ENCODE measurements at regions not wholly inside any gene's neighbourhood (a gene's known extent, or its start where the extent isn't known, plus 50 kb on each side); places are given as distances from the start of the nearest gene placed in this dataset.

- intact Hi-C loops (cut with DNase I) = no loop called here
- H3K9ac ChIP-seq (ENCODE audit: low read depth in 2 of 2, low read length in 2 of 2) = no peak overlapping the region
- no peaks in the 10 kb centered on the region for H3K27me3 ChIP-seq
- no peak overlapping the region for H3K27ac ChIP-seq
- no peaks in the 10 kb centered on the region for H3K36me3 ChIP-seq
- no peak for DNase-seq
- TF ChIP-seq CTCF (IDR thresholded peaks at IDR 0.05) = no peak
- no peaks in the 10 kb centered on the region for H3K4me1 ChIP-seq
- H3K4me3 ChIP-seq = no peak overlapping the region
- no peaks in the 10 kb centered on the region for H3K9me3 ChIP-seq
Observed at GRCh38 chr9:25260046-25260445, 418.2 kb downstream of the TUSC1 start.

- Histone ChIP-seq H3K4me1 (no peaks in the 10 kb centered on the region), H3K9ac (ENCODE audit: low read depth in 2 of 2, low read length in 2 of 2) (no peak overlapping the region), H3K27ac (no peak overlapping the region), H3K27me3 (no peaks in the 10 kb centered on the region), H3K36me3 (no peaks in the 10 kb centered on the region), H3K4me3 (no peak overlapping the region), H3K9me3 (no peaks in the 10 kb centered on the region)
- no peak for DNase-seq
- intact Hi-C loops (cut with DNase I) = no loop called here
- TF ChIP-seq CTCF (IDR thresholded peaks at IDR 0.05) = no peak
Observed at GRCh38 chr9:25255216-25255615, 423.0 kb downstream of the TUSC1 start.

DNA sequence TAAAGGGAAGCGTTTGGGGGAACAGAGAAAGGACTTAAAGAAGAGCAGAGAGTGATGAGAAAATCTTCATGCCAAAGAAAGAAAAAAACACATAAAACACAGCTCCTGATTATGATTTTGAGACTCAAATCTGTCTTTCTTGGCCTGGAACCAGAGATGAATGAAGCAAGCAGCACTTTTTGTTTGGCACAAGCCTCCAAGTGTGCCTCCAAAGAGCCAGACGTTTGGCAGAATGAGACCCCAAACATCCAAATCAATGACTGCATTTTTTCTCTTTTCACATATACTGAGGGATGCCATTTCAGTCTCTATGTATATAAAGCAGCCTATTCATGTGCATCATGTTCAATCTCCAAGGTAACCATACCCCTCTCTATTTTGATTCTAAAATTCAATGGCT is 424.2 kb downstream of the TUSC1 start:
- Histone ChIP-seq H3K4me3 (no peak overlapping the region), H3K9me3 (no peaks in the 10 kb centered on the region), H3K27ac (no peak overlapping the region), H3K27me3 (no peaks in the 10 kb centered on the region), H3K4me1 (no peaks in the 10 kb centered on the region), H3K9ac (ENCODE audit: low read depth in 2 of 2, low read length in 2 of 2) (no peak overlapping the region), H3K36me3 (no peaks in the 10 kb centered on the region)
- intact Hi-C loops (cut with DNase I) = no loop called here
- DNase-seq = no peak
- no peak for TF ChIP-seq CTCF (IDR thresholded peaks at IDR 0.05)

DNA sequence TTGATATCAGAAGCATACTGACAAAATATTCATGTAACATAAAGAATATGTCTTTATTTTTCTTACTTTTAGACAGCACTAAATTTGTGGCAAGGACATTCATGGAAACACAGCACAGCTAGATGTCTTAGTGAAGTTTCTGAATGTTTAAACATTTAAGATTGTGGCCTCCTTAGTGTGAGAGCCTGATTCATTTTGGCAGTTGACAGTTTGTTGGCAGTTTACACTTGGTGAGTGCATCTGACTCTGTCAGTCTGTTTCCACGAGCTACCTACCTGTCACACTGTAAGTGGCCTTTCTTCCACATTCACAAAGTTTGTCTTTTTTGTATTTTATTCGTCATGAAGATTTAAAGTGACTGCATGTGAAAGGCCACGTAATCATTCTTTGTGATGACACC is 436.8 kb downstream of the TUSC1 start:
- H3K9ac ChIP-seq (ENCODE audit: low read depth in 2 of 2, low read length in 2 of 2) = no peak overlapping the region
- H3K9me3 ChIP-seq = no peaks in the 10 kb centered on the region
- intact Hi-C loops (cut with DNase I) = no loop called here
- no peaks in the 10 kb centered on the region for H3K36me3 ChIP-seq
- DNase-seq = no peak
- H3K27me3 ChIP-seq = no peaks in the 10 kb centered on the region
- no peak overlapping the region for H3K4me3 ChIP-seq
- no peak for TF ChIP-seq CTCF (IDR thresholded peaks at IDR 0.05)
- H3K27ac ChIP-seq = no peak overlapping the region
- no peaks in the 10 kb centered on the region for H3K4me1 ChIP-seq

- Histone ChIP-seq H3K9ac (ENCODE audit: low read depth in 2 of 2, low read length in 2 of 2) (no peak overlapping the region), H3K9me3 (no peaks in the 10 kb centered on the region), H3K27ac (no peak overlapping the region), H3K4me3 (no peak overlapping the region), H3K4me1 (no peaks in the 10 kb centered on the region), H3K36me3 (no peaks in the 10 kb centered on the region), H3K27me3 (no peaks in the 10 kb centered on the region)
- DNase-seq = no peak
- intact Hi-C loops (cut with DNase I) = no loop called here
- TF ChIP-seq CTCF (IDR thresholded peaks at IDR 0.05) = no peak
Observed at GRCh38 chr9:25226901-25227686, 451.1 kb downstream of the TUSC1 start.

Measured in colonic mucosa (tissue), 4 donors.